GM04504 (cell line): ENCODE measurements at regions not wholly inside any gene's neighbourhood (a gene's known extent, or its start where the extent isn't known, plus 50 kb on each side); places are given as distances from the start of the nearest gene placed in this dataset.

ENCODE experiments used
- DNase-seq: peaks from one replicate; pipeline ENCODE4 v3.0.0-alpha.2; 2012; ENCODE audit warnings: low read depth

DNA sequence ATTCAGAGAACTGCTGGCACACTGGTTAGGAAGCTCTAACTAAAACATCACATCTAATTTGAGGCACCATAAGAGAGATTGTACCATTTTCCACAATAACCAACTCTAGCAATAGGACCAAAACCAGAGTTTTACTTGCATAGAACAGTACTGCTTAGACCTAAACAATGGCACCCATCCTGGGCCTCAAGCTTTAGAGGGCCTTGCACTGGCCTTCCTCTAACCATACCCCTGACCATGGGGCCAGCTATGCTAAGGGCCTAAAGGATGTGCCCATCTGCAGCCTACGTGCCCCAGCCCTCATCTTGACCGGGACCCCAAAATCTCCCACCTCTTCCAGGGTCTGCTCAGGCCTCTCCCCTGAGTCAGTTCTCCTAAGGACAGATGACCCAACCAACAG is 74.4 kb upstream of the ARHGAP32 start:
- no peak for DNase-seq

DNA sequence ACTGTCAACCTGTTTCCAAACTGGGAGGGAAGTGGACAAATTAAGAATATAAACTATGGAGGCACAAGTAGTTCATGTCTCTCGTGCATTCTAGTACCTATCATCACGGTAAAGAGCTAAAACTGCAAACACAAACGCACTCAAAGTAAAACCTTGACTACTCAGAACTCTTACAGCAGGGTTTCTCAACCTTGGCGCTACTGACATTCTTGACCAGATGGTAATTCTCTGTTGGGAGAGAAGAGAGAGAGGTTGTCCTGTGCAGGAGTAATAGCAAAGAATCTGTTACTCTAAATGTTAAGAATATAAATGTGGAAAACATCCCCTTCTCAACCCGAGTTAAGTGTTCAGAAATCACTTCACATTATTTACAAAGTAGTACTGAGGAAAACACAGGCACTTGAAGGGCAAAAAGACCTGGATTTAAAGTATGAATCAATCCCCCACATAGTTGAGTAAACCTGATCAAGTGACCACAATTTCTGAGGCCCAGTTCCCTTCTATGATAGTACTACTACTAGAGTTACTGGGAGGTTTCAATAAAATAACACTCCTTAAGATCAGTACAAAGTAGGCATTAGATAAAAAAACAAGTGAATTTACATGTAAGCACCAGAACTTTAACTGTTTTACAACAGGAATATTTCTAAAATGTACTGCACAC is 73.1 kb upstream of the ARHGAP32 start:
- no peak for DNase-seq

DNA sequence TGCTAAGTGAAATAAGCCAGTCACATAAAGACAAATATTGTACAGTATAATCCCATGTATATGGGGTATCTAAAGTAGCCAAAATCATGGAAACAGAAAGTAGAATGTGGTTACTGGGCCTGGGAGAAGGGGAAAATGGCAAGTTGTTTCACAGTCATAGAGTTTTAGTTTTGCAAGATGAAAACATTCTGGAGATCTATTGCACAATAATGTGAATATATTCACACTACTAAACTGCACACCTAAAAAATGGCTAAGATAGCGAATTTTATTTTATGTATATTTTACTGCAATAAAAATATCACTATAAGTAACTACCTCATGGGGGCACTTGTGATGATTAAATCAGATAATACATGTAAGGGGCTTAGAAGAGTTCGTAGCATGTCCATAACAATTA is 72.0 kb upstream of the ARHGAP32 start:
- no peak for DNase-seq

DNA sequence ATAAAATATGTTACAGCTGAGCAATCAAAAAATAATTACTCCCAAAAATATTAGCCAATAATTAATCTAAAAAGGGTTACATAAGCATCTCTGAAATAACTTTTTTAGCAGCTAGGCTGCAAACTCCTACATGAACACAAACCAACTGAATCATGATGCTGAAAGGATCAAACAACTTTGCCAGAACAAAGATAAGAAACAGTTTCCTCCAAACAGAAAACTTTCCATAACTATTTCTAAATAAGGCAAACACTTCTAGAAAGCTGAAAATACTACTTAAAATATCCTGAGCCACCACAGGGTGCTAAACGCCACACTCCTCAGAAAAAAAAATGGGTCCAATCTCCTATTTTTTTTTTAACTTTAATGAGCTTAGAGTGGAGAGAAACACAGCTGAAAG is 68.6 kb upstream of the ARHGAP32 start:
- no peak for DNase-seq

DNA sequence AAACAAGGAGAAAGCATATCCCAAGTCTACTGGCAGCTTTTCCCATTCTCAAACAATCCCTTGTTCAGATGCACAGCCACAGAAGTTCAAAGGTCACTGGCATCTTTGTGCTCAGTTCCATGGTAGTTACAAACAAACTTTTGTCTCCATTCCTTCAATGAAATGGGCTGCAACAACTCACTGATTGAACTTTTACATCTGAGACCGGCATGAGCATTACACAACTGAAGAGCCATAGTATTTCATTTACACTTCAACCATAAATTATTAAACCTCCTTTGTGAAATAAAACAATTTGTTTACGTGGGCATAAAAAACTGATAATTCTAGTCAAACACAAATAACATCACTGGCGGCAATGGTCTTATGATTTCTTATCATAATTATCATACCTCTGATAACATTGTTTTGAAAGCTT is 67.8 kb upstream of the ARHGAP32 start:
- no peak for DNase-seq

DNA sequence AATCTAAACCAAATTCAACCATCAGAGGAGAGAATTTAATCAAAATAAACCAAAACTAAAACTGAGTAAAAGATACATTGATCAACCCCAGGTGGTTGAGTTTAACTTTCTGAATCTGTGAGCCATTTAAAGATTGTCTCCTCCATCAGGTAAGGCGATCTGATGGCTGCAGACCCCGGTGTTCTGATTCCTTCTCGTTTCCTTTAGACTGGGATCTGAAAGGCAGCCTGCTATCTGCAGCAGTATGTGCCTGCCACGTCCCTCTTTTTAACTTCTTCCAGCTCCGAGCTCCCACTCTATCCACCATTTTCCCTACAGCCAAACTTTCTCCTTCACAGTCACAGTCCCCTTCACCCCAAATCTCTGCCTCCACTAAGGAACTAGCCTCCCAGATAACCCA is 66.1 kb upstream of the ARHGAP32 start:
- no peak for DNase-seq

DNA sequence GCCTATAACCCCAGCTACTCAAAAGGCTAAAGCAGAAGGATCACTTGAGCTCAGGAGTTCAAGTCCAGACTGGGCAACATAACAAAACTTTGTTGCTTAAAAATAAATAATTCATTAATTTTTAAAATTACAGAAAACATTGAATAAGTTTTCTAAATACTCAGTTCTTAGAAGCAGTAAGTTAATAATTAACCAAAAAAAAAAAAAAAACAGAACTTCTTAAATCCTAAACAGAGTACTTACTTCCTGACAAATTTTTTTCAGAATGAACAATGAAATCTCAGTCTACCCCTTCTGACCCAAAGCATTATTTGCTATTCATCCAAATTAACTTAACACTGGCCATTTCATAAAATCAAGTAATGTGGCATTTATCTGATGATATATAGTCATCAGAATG is 65.4 kb upstream of the ARHGAP32 start:
- DNase-seq, result no peak

DNA sequence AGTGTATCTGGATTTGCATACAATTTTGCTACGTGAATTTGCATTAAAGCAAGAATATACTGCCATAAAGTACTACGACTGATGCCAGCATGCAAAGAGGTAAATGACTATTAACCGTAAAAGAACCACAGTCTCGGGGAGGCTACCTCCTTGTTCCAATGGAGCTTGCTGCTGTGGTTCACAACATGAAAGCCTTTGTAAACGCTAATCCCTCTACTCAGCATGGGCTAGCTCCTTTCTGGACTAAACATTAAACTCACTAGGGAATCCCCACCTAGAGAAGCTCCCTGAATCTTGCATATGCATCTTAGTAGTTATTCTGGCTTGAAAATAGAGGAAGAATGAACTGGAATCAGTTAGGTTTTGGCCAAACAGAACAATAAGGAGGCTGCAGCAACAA is 60.5 kb upstream of the ARHGAP32 start:
- DNase-seq, result no peak

DNA sequence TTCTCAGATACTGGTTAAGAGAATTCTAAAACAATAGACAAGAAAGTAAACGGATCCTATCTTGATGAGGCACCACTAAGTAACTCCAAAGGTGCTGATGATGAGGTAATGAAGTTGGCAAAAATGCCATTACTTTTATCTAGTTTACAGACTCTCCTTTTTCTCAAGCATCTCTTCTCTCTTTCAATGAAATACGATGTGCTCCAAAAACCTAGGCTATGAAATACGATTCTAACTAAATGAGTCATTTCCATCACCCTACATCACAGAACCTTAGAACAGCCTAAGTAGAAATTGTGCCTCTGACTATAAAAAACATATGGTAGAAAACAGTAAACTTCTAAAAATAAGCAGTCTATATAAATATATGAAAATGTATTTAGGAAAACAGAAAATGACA is 58.9 kb upstream of the ARHGAP32 start:
- DNase-seq, result no peak

DNA sequence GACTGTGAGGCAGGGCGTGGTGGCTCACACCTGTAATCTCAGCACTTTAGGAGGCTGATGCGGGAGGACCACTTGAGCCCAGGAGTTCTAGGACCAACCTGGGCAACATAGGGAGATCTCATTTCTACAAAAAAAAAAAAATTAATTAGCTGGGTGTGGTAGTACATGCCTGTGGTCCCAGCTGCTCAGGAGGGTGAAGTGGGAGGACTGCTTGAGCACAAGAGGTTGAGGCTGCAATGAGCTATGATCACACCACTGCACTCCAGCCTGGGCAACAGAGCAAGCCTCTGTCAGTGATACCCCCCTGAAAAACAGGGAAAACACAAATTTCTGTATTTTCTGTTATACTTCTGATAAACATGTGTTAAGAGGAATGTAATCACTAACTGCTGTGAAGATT is 57.8 kb upstream of the ARHGAP32 start:
- DNase-seq, result no peak

DNA sequence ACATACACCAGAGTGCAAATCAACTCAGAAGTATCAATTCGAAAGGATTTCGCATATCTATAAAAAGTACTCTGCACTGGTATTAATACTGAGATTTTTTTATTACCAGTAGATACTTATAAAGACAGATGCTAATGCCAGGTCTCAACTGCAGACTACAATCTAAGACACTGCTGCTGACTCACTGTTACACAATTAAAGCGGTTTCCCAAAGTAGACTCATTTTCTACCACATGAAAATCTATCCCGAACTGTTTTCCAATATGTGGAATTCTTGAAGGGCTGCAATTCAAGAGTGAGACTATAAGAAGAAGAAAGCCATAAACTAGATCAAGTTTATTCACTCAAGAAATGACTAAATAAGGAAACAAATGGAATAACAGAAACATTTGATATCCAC is 57.2 kb upstream of the ARHGAP32 start:
- DNase-seq, result peak; percentile 79

DNA sequence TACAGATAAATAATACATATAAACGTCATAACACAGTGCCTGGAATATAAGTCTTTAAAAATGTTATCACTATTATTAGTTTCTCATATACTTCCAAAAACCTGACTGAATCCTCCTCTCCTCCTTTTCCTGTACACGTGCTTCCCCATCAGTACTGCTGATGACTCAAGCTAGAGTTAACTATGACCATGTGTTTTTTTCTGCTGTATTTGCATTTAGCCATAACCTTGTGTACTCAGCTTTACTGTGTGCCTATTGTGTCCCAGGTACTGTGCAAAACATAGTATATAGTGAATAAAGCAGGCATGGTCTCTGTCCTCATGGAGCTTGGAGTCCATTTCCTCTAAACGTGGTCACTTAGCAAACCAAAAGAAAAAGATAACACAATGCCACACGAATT is 56.5 kb upstream of the ARHGAP32 start:
- DNase-seq, result peak; percentile 39

DNA sequence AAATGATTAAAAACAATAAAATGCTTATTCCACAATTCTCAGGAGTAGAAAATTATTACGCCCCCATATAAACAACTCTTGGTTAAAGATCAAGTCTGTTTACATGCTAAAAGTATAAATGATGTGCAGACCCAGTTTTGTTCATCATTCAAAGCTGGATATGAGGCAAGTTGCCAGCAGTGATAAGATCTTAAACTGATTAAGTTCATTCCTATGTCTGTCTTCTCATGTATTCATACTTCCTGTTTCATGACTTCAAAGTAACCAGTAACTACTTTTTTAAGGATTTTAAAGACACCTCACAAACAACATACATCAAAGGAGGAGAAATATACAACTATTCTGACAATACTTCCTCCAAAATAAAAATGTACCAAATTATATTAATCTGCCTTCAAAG is 55.0 kb upstream of the ARHGAP32 start:
- DNase-seq, result no peak

DNA sequence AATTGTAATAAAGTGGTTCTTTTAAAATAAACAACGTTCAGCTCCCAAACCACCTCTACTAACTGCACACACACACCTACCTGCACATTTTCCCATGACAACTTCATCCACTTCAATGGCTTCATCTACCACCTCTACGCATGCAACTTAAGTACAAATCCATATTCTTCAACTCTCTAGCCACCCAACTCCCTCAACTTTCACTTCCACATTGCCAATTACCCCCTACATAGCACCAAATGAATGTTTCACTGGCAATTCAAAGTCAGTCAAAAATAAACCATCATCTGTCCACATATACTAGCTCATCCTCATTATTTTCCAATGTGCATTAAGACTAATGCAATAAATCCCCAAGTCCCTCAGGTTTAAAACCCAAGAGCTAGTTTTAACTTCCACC is 50.7 kb upstream of the ARHGAP32 start:
- DNase-seq, result no peak
